ENCODE measurements at regions not wholly inside any gene's neighbourhood (a gene's known extent, or its start where the extent isn't known, plus 50 kb on each side); places are given as distances from the start of the nearest gene placed in this dataset.

- Mint-ChIP-seq H3K4me1 (no peaks in the 10 kb centered on the region), H3K36me3 (ENCODE audit: low read depth) (no peaks in the 10 kb centered on the region), H3K27ac (no peak overlapping the region), H3K27me3 (ENCODE audit: insufficient read depth, low read depth, poor library complexity) (peaks cover 2% of the 10 kb centered on the region), H3K9me3 (no peaks in the 10 kb centered on the region), H3K4me3 (no peak overlapping the region)
- no peak for DNase-seq (ENCODE audit: low spot score)
- H3K36me3 ChIP-seq (ENCODE audit: insufficient read depth): no peaks in the 10 kb centered on the region
- H4K20me1 ChIP-seq (replicated peaks; ENCODE audit: insufficient read depth): no peaks in the 10 kb centered on the region
- ATAC-seq: no peak
- H3K4me3 ChIP-seq: no peak overlapping the region
- H3K79me2 ChIP-seq (replicated peaks; ENCODE audit: insufficient read depth): no peaks in the 10 kb centered on the region
- H3F3A ChIP-seq (replicated peaks; ENCODE audit: low read depth): no peaks in the 10 kb centered on the region
- TF ChIP-seq ZNF462 (CRISPR knock-in tag; IDR thresholded peaks at IDR 0.05) (no peak), CREB1 (CRISPR knock-in tag; IDR thresholded peaks at IDR 0.05; ENCODE audit: low read depth) (no peak), STAT1 (IDR thresholded peaks at IDR 0.05; ENCODE audit: unreplicated experiment) (no peak), POLR2AphosphoS5 (IDR thresholded peaks at IDR 0.05; ENCODE audit: low read depth) (no peak), EZH2 (IDR thresholded peaks at IDR 0.05; ENCODE audit: low read depth, unreplicated experiment) (no peak), ETS1 (IDR thresholded peaks at IDR 0.05) (no peak), CTCF (conservative IDR thresholded peaks at IDR 0.05; ENCODE audit: low read depth in 2 of 2) (no peak), ZNF331 (CRISPR knock-in tag; IDR thresholded peaks at IDR 0.05; ENCODE audit: low read depth) (no peak), ZNF114 (CRISPR knock-in tag; IDR thresholded peaks at IDR 0.05) (no peak), EZH2phosphoT487 (IDR thresholded peaks at IDR 0.05; ENCODE audit: unreplicated experiment) (no peak), NANOG (IDR thresholded peaks at IDR 0.05; ENCODE audit: borderline replicate concordance) (no peak), REST (IDR thresholded peaks at IDR 0.05; ENCODE audit: unreplicated experiment) (no peak), JUNB (IDR thresholded peaks at IDR 0.05; ENCODE audit: unreplicated experiment) (no peak)
- no peak overlapping the region for H3K4me2 ChIP-seq
- H2AFZ ChIP-seq: peak overlapping the region; percentile 63; the same call in 1 of the 2 replicates
- H3K9me2 ChIP-seq (ENCODE audit: insufficient read depth): 0 out of 2 replicates have a peak, but pooled peaks cover 6% of the 10 kb centered on the region
- no peaks in the 10 kb centered on the region for H3K4me1 ChIP-seq (ENCODE audit: insufficient read depth)
- no peaks in the 10 kb centered on the region for H3K27me3 ChIP-seq (ENCODE audit: insufficient read depth)
- H3K27ac ChIP-seq (ENCODE audit: low read depth): no peak overlapping the region
These were observed 99.7 kb upstream of the RAI14 start for GRCh38 chr5:34556509-34556782.

Measured in GM23338 (cell line).